Thymus (tissue), 11 donors: ENCODE measurements at regions not wholly inside any gene's neighbourhood (a gene's known extent, or its start where the extent isn't known, plus 50 kb on each side); places are given as distances from the start of the nearest gene placed in this dataset.
"Not testable (repeated sequence)": the region's sequence is repeated elsewhere in the genome, so short reads cannot be mapped to it uniquely, and the experiment has no call there.

Source experiments
- DNase-seq, 9 donors: peaks; one replicate each; pipeline ENCODE4 v3.0.0-alpha.2; 2013; ENCODE audit warnings: low spot score in 9 of 9, low read depth in 6 of 9, missing footprints in 1 of 9
- H3K27ac ChIP-seq, 2 donors: one replicate each; pipeline ENCODE4 v1.5.1; 2013; ENCODE audit warnings: control low read depth in 1 of 2, low read depth in 1 of 2, low read length in 1 of 2, mild to moderate bottlenecking in 1 of 2, moderate library complexity in 1 of 2
- H3K27me3 ChIP-seq, 2 donors: one replicate each; pipeline ENCODE4 v1.5.1; 2013; ENCODE audit warnings: low read length in 1 of 2; ENCODE audit not compliant: control insufficient read depth in 2 of 2, insufficient read depth in 1 of 2
- H3K36me3 ChIP-seq, 2 donors: one replicate each; pipeline ENCODE4 v1.5.1; 2013; ENCODE audit warnings: low read length in 1 of 2, mild to moderate bottlenecking in 1 of 2, moderate library complexity in 1 of 2; ENCODE audit not compliant: control insufficient read depth in 2 of 2, insufficient read depth in 2 of 2
- H3K4me1 ChIP-seq, 2 donors: one replicate each; pipeline ENCODE4 v1.5.1; 2013; ENCODE audit warnings: low read length in 2 of 2; ENCODE audit not compliant: control insufficient read depth in 2 of 2, insufficient read depth in 2 of 2
- H3K4me3 ChIP-seq, 2 donors: one replicate each; pipeline ENCODE4 v1.5.1; 2013; ENCODE audit warnings: low read length in 2 of 2, control low read depth in 1 of 2, mild to moderate bottlenecking in 1 of 2
- H3K9me3 ChIP-seq, 2 donors: one replicate each; pipeline ENCODE4 v1.5.1; 2013; ENCODE audit warnings: low read length in 1 of 2, mild to moderate bottlenecking in 1 of 2; ENCODE audit not compliant: control insufficient read depth in 2 of 2, insufficient read depth in 1 of 2
- WGBS: extraction: QIAGEN DNeasy Blood & Tissue Kit; methylation state at CpG from one replicate; pipeline ENCODE4 v1.1.7; 2013; 5-methylcytosine and 5-hydroxymethylcytosine counted together
- donor health status: healthy.

GRCh38 chr13:111678120-111678882, 357.9 kb downstream of the TEX29 start:
- not testable (repeated sequence) for H3K27ac ChIP-seq, H3K36me3 ChIP-seq, H3K27me3 ChIP-seq, H3K4me1 ChIP-seq, H3K4me3 ChIP-seq, DNase-seq, H3K9me3 ChIP-seq
- no CpG with 5 or more reads among the region's 33 CpGs for WGBS

GRCh38 chr13:111679645-111680044, 359.2 kb downstream of the TEX29 start:
- H3K4me1 ChIP-seq, H3K9me3 ChIP-seq, H3K27me3 ChIP-seq, H3K36me3 ChIP-seq, H3K4me3 ChIP-seq, H3K27ac ChIP-seq, DNase-seq: not testable (repeated sequence)
- no CpG with 5 or more reads among the region's 15 CpGs for whole genome bisulfite sequencing

DNA sequence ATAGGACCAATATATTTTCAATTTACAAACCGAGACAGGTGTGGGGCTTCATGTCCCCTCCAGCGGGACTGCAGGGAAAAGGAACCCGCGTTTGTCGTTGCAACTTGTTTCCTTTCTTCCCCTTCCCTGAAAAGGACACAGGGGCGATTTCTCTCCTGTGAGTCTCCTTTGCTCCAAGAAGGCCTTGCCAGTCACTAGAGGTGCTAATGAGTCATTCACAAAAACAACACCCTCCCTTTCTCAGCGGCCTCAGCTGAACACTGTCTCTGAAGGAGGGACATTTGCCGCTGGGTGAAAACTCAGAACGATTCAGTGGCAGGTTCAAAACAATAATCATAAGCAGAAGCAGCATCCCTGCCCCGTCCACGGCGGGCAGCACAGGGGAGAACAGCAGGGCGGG, 359.7 kb downstream of the TEX29 start:
- H3K36me3 ChIP-seq, H3K27ac ChIP-seq, DNase-seq, H3K4me3 ChIP-seq, H3K9me3 ChIP-seq, H3K4me1 ChIP-seq, H3K27me3 ChIP-seq: not testable (repeated sequence)
- WGBS, result 20% methylated on average over 1 of the region's 13 CpGs

DNA sequence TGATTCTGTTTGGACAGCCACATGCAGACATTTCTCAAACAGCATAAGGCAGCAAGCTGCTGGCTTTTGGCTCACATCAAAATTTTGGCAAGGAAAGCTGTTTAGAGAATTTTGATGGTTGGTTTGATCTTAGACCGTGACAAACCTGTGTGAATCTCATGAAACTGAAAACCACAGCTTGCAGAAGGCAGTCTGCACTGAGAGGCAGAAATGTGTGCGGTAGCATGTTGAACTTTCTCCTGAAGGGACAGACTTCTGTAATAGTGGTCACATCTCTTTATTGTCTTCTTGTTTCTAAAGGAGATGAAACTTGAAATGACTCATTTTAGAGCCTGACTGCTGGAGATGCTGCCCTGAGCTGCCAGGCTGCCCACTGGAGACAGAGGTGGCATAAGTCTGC, 371.6 kb downstream of the TEX29 start:
- not testable (repeated sequence) for H3K27ac ChIP-seq, H3K9me3 ChIP-seq, H3K36me3 ChIP-seq, H3K27me3 ChIP-seq, DNase-seq, H3K4me3 ChIP-seq, H3K4me1 ChIP-seq
- 82% methylated on average over 2 of the region's 2 CpGs for WGBS

- H3K9me3 ChIP-seq, H3K4me3 ChIP-seq, H3K4me1 ChIP-seq, H3K27ac ChIP-seq, H3K27me3 ChIP-seq, H3K36me3 ChIP-seq, DNase-seq: not testable (repeated sequence)
- no CpG with 5 or more reads among the region's 11 CpGs for WGBS
These were observed 370.8 kb upstream of the SOX1 start for GRCh38 chr13:111696121-111696520.

GRCh38 chr13:111702059-111702458, 364.9 kb upstream of the SOX1 start:
- not testable (repeated sequence) for H3K27me3 ChIP-seq, DNase-seq, H3K9me3 ChIP-seq, H3K27ac ChIP-seq, H3K4me1 ChIP-seq, H3K36me3 ChIP-seq, H3K4me3 ChIP-seq
- WGBS, result no CpG with 5 or more reads among the region's 5 CpGs
